Endothelial cell of umbilical vein (primary cell): ENCODE measurements at regions not wholly inside any gene's neighbourhood (a gene's known extent, or its start where the extent isn't known, plus 50 kb on each side); places are given as distances from the start of the nearest gene placed in this dataset.
"Not testable (repeated sequence)": the region's sequence is repeated elsewhere in the genome, so short reads cannot be mapped to it uniquely, and the experiment has no call there.

ENCODE experiments used
- CTCF ChIP-seq, 2 donors: IDR thresholded peaks; 1 replicate in 1 of 2; 2 replicates in 1 of 2; pipeline ENCODE4 v1.5.1; 2011; ENCODE audit warnings: low read length in 2 of 2, mild to moderate bottlenecking in 2 of 2, moderate library complexity in 2 of 2, control low read depth in 1 of 2, inconsistent platforms in 1 of 2, low read depth in 1 of 2; ENCODE audit not compliant: insufficient read depth in 1 of 2; ENCODE audit errors: extremely low read depth in 1 of 2
- POLR2A ChIP-seq: IDR thresholded peaks from 2 replicates; pipeline ENCODE4 v1.6.1; 2012; ENCODE audit warnings: low read depth, mild to moderate bottlenecking, control low read depth, low read length
- POLR2AphosphoS5 ChIP-seq: IDR thresholded peaks from 2 replicates; pipeline ENCODE4 v1.6.1; 2012; ENCODE audit warnings: low read depth, mild to moderate bottlenecking, control low read depth, low read length, moderate library complexity; ENCODE audit not compliant: insufficient read depth

- not testable (repeated sequence) for TF ChIP-seq POLR2AphosphoS5; CTCF (IDR thresholded peaks at IDR 0.05; ENCODE audit: extremely low read depth in 1 of 2, insufficient read depth in 1 of 2, low read depth in 1 of 2, low read length in 2 of 2); POLR2A
These were observed 70.8 kb upstream of the GBA3 start for GRCh38 chr4:22621970-22622369.
